DND-41 (cell line): ENCODE measurements at regions not wholly inside any gene's neighbourhood (a gene's known extent, or its start where the extent isn't known, plus 50 kb on each side); places are given as distances from the start of the nearest gene placed in this dataset.

Experiments used
- ATAC-seq: fragments of 200-7000 bp; cut with Tn5 transposase; 3 replicates; pipeline ENCODE4 v1.9.1; 2021; ENCODE audit warnings: low read depth; ENCODE audit not compliant: insufficient read depth
- DNase-seq: peaks from one replicate; pipeline ENCODE4 v3.0.0-alpha.2; 2020
- H2AFZ ChIP-seq: 2 replicates; pipeline ENCODE4 v1.6.0; 2012; ENCODE audit warnings: low read depth, low read length
- H3K27ac ChIP-seq: 2 replicates; pipeline ENCODE4 v1.5.1; 2012; ENCODE audit warnings: low read length, inconsistent platforms
- H3K27me3 ChIP-seq: fragments of 200-600 bp; sonication (generic); 2 replicates; pipeline ENCODE4 v1.6.0; 2012; ENCODE audit warnings: low read length, mild to moderate bottlenecking, inconsistent platforms; ENCODE audit not compliant: insufficient read depth, poor library complexity
- H3K36me3 ChIP-seq: 2 replicates; pipeline ENCODE4 v1.5.1; 2012; ENCODE audit warnings: low read length, inconsistent platforms; ENCODE audit not compliant: insufficient read depth
- H3K4me1 ChIP-seq: 2 replicates; pipeline ENCODE4 v1.5.1; 2012; ENCODE audit warnings: mild to moderate bottlenecking, low read length; ENCODE audit not compliant: insufficient read depth
- H3K4me2 ChIP-seq: 2 replicates; pipeline ENCODE4 v1.6.0; 2012; ENCODE audit warnings: mild to moderate bottlenecking, moderate library complexity, low read length, inconsistent platforms; ENCODE audit not compliant: insufficient read depth
- H3K4me3 ChIP-seq, 2 experiments: fragments of 200-600 bp in 1 of 2; shearing (Covaris generic) in 1 of 2; 2 replicates each; pipeline ENCODE4 v1.5.1; 2012 to 2016; ENCODE audit warnings: inconsistent platforms in 2 of 2, low read length in 2 of 2, mild to moderate bottlenecking in 2 of 2, low read depth in 1 of 2, moderate library complexity in 1 of 2
- H3K79me2 ChIP-seq: 2 replicates; pipeline ENCODE4 v1.6.0; 2012; ENCODE audit warnings: low read length, inconsistent platforms; ENCODE audit not compliant: insufficient read depth
- H3K9ac ChIP-seq: 2 replicates; pipeline ENCODE4 v1.6.0; 2012; ENCODE audit warnings: low read depth, mild to moderate bottlenecking, inconsistent platforms, low read length, moderate library complexity
- H3K9me3 ChIP-seq: 2 replicates; pipeline ENCODE4 v1.5.1; 2012; ENCODE audit warnings: low read length, moderate library complexity, mild to moderate bottlenecking, inconsistent platforms; ENCODE audit not compliant: insufficient read depth, severe bottlenecking
- H4K20me1 ChIP-seq: 2 replicates; pipeline ENCODE4 v1.6.0; 2012; ENCODE audit warnings: low read length; ENCODE audit not compliant: insufficient read depth
- CTCF ChIP-seq: IDR thresholded peaks from 2 replicates; pipeline ENCODE4 v1.5.1; 2012; ENCODE audit warnings: borderline replicate concordance, low read length, moderate library complexity, mild to moderate bottlenecking; ENCODE audit not compliant: poor library complexity, severe bottlenecking; ENCODE audit errors: extremely low read depth
- EZH2 ChIP-seq: IDR thresholded peaks from 3 replicates; pipeline ENCODE4 v1.6.1; 2012; ENCODE audit warnings: borderline replicate concordance, low read depth, mild to moderate bottlenecking, moderate library complexity, low read length, inconsistent platforms; ENCODE audit not compliant: severe bottlenecking

- TF ChIP-seq CTCF: no peak
- TF ChIP-seq EZH2: no peak
- Histone ChIP-seq H3K4me3 (no peak overlapping the region), H3K4me1 (no peaks in the 10 kb centered on the region), H3K36me3 (no peaks in the 10 kb centered on the region), H3K27me3 (no peaks in the 10 kb centered on the region), H3K27ac (no peak overlapping the region), H3K79me2 (no peaks in the 10 kb centered on the region), H3K9me3 (no peaks in the 10 kb centered on the region), H3K4me2 (no peak overlapping the region), H4K20me1 (no peaks in the 10 kb centered on the region), H2AFZ (no peak overlapping the region), H3K9ac (no peak overlapping the region)
- no peak for ATAC-seq
- DNase-seq: no peak
Observed at GRCh38 chr4:13944095-13944511, 316.6 kb upstream of the BOD1L1 start.

GRCh38 chr4:13947921-13948320 lies 320.4 kb upstream of the BOD1L1 start:
- Histone ChIP-seq H3K79me2 (no peaks in the 10 kb centered on the region), H3K4me3 (no peak overlapping the region), H3K9ac (no peak overlapping the region), H3K4me1 (no peaks in the 10 kb centered on the region), H3K4me2 (no peak overlapping the region), H4K20me1 (no peaks in the 10 kb centered on the region), H3K27me3 (no peaks in the 10 kb centered on the region), H3K27ac (no peak overlapping the region), H3K36me3 (no peaks in the 10 kb centered on the region), H3K9me3 (no peaks in the 10 kb centered on the region), H2AFZ (no peak overlapping the region)
- no peak for DNase-seq
- no peak for ATAC-seq
- no peak for TF ChIP-seq CTCF
- no peak for TF ChIP-seq EZH2

GRCh38 chr4:13950491-13950890 lies 323.0 kb upstream of the BOD1L1 start:
- Histone ChIP-seq H3K4me3 (no peak overlapping the region), H3K4me1 (no peaks in the 10 kb centered on the region), H3K9me3 (no peaks in the 10 kb centered on the region)

More at GRCh38 chr4:13950491-13950890, 323.0 kb upstream of the BOD1L1 start:
- H3K4me2 ChIP-seq: no peak overlapping the region
- H3K36me3 ChIP-seq: no peaks in the 10 kb centered on the region
- H3K27ac ChIP-seq: no peak overlapping the region
- DNase-seq: no peak
- ATAC-seq: no peak
- H3K9ac ChIP-seq: no peak overlapping the region
- no peaks in the 10 kb centered on the region for H4K20me1 ChIP-seq
- H2AFZ ChIP-seq: no peak overlapping the region
- H3K79me2 ChIP-seq: no peaks in the 10 kb centered on the region
- TF ChIP-seq CTCF: no peak
- TF ChIP-seq EZH2: no peak
- no peaks in the 10 kb centered on the region for H3K27me3 ChIP-seq
